ENCODE measurements at regions not wholly inside any gene's neighbourhood (a gene's known extent, or its start where the extent isn't known, plus 50 kb on each side); places are given as distances from the start of the nearest gene placed in this dataset.

- no peak for DNase-seq
These were observed 261.2 kb upstream of the TAC1 start for GRCh38 chr7:97470726-97471125.

GRCh38 chr7:97471491-97471890 lies 260.4 kb upstream of the TAC1 start:
- DNase-seq = no peak

- no peak for DNase-seq
These were observed 252.1 kb upstream of the TAC1 start for GRCh38 chr7:97479740-97480290.

GRCh38 chr7:97480772-97481390 lies 251.0 kb upstream of the TAC1 start:
- DNase-seq = no peak

GRCh38 chr7:97495487-97495886 lies 236.4 kb upstream of the TAC1 start:
- DNase-seq = no peak

- DNase-seq = no peak
These were observed 232.7 kb upstream of the TAC1 start for GRCh38 chr7:97499204-97499603.

GRCh38 chr7:97503367-97504094 lies 228.4 kb upstream of the TAC1 start:
- no peak for DNase-seq

GRCh38 chr7:97506728-97507127 lies 225.2 kb upstream of the TAC1 start:
- no peak for DNase-seq

- no peak for DNase-seq
These were observed 219.3 kb upstream of the TAC1 start for GRCh38 chr7:97512441-97513207.

- no peak for DNase-seq
These were observed 218.6 kb upstream of the TAC1 start for GRCh38 chr7:97513326-97513725.

- DNase-seq = no peak
These were observed 190.7 kb upstream of the TAC1 start for GRCh38 chr7:97541188-97541587.

GRCh38 chr7:97555857-97556421 lies 175.9 kb upstream of the TAC1 start:
- DNase-seq = no peak

- no peak for DNase-seq
These were observed 166.2 kb upstream of the TAC1 start for GRCh38 chr7:97565665-97566064.

GRCh38 chr7:97573065-97573464 lies 158.8 kb upstream of the TAC1 start:
- DNase-seq = no peak

GRCh38 chr7:97576043-97576442 lies 155.8 kb upstream of the TAC1 start:
- DNase-seq = no peak

- DNase-seq = no peak
These were observed 153.7 kb upstream of the TAC1 start for GRCh38 chr7:97578225-97578624.

GRCh38 chr7:97580205-97580604 lies 151.7 kb upstream of the TAC1 start:
- no peak for DNase-seq

GRCh38 chr7:97595439-97595838 lies 136.4 kb upstream of the TAC1 start:
- DNase-seq = no peak

GRCh38 chr7:97601931-97602457 lies 129.9 kb upstream of the TAC1 start:
- no peak for DNase-seq

GRCh38 chr7:97620495-97620894 lies 111.4 kb upstream of the TAC1 start:
- DNase-seq = no peak

- DNase-seq = no peak
These were observed 108.6 kb upstream of the TAC1 start for GRCh38 chr7:97623333-97623732.

GRCh38 chr7:97630116-97630515 lies 101.8 kb upstream of the TAC1 start:
- DNase-seq = no peak

GRCh38 chr7:97635622-97636021 lies 96.3 kb upstream of the TAC1 start:
- no peak for DNase-seq
